BE2C (cell line): ENCODE measurements at regions not wholly inside any gene's neighbourhood (a gene's known extent, or its start where the extent isn't known, plus 50 kb on each side); places are given as distances from the start of the nearest gene placed in this dataset.

ENCODE experiments used
- DNase-seq: peaks from one replicate; pipeline ENCODE4 v3.0.0-alpha.2; 2020
- H3K27me3 ChIP-seq: fragments of 250-450 bp; sonication (Bioruptor Pico); 2 replicates; pipeline ENCODE4 v1.5.1; 2020; ENCODE audit warnings: mild to moderate bottlenecking
- H3K36me3 ChIP-seq: fragments of 250-450 bp; sonication (Bioruptor Pico); 2 replicates; pipeline ENCODE4 v1.5.1; 2020; ENCODE audit warnings: mild to moderate bottlenecking
- H3K4me1 ChIP-seq: fragments of 250-450 bp; sonication (Bioruptor Pico); 2 replicates; pipeline ENCODE4 v1.5.1; 2020
- H3K4me3 ChIP-seq: 2 replicates; pipeline ENCODE4 v1.5.1; 2011; ENCODE audit warnings: low read depth, low read length
- H3K9me3 ChIP-seq: fragments of 250-450 bp; sonication (Bioruptor Pico); 2 replicates; pipeline ENCODE4 v1.5.1; 2020
- TF ChIP-seq, protein P1 (sequence below): IDR thresholded peaks from 2 replicates; pipeline ENCODE4 v1.5.1; 2012; ENCODE audit warnings: mild to moderate bottlenecking, low read depth, low read length

DNA sequence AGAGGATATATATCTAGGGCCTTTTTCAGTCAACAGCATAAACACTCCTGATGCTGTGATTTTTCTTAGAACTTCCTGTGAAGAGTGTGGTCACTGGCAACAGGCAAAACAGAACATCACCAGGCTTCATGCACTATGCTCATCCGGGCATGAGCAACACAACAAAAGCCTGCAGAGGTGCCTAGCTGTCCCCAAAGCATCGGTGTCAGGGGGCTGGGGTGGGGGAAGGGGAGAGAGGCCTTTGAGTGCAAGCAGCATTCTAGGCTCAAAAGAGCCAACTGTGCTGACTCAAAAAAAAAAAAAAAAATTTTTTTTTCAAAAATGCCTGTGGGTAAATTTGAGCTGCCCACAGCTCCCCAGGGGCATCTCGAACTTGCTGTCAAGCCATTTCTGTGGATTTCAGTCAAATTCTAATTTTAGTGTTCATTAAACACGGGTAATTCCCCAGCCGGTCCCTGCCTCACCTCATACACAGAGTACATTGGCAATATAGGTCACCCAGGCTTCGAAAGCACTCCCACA lies 194.6 kb upstream of the DYNLRB2 start:
- peaks cover 4% of the 10 kb centered on the region; the same call in 1 of the 2 replicates for H3K9me3 ChIP-seq
- DNase-seq, result no peak
- H3K36me3 ChIP-seq, result no peaks in the 10 kb centered on the region
- no peak overlapping the region for H3K4me3 ChIP-seq
- H3K4me1 ChIP-seq, result no peaks in the 10 kb centered on the region
- TF ChIP-seq, protein P1, sequence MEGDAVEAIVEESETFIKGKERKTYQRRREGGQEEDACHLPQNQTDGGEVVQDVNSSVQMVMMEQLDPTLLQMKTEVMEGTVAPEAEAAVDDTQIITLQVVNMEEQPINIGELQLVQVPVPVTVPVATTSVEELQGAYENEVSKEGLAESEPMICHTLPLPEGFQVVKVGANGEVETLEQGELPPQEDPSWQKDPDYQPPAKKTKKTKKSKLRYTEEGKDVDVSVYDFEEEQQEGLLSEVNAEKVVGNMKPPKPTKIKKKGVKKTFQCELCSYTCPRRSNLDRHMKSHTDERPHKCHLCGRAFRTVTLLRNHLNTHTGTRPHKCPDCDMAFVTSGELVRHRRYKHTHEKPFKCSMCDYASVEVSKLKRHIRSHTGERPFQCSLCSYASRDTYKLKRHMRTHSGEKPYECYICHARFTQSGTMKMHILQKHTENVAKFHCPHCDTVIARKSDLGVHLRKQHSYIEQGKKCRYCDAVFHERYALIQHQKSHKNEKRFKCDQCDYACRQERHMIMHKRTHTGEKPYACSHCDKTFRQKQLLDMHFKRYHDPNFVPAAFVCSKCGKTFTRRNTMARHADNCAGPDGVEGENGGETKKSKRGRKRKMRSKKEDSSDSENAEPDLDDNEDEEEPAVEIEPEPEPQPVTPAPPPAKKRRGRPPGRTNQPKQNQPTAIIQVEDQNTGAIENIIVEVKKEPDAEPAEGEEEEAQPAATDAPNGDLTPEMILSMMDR, result no peak
- no peaks in the 10 kb centered on the region for H3K27me3 ChIP-seq

DNA sequence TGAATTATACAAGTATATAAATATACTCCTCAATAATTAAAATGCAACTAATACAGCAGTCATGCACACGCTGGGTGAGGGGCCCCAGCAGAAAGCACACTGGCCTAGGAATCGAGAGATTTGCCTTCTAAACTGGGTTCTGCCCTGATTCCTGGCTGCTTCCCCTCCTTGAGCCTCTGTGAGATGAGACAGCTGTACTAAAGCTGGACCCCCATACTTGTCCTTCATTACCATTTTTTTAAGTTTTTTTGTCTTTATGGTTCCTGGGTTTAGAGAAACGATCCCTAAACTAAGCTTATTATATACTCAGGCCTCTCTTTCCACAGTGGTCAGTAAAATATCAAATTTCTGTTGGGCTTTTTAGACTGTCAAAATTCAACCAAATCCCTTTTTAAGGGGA lies 195.1 kb upstream of the DYNLRB2 start:
- TF ChIP-seq, protein P1, result no peak
- Histone ChIP-seq H3K27me3 (no peaks in the 10 kb centered on the region), H3K4me1 (no peaks in the 10 kb centered on the region), H3K9me3 (peaks cover 4% of the 10 kb centered on the region; the same call in 1 of the 2 replicates), H3K4me3 (no peak overlapping the region), H3K36me3 (no peaks in the 10 kb centered on the region)
- DNase-seq, result no peak

DNA sequence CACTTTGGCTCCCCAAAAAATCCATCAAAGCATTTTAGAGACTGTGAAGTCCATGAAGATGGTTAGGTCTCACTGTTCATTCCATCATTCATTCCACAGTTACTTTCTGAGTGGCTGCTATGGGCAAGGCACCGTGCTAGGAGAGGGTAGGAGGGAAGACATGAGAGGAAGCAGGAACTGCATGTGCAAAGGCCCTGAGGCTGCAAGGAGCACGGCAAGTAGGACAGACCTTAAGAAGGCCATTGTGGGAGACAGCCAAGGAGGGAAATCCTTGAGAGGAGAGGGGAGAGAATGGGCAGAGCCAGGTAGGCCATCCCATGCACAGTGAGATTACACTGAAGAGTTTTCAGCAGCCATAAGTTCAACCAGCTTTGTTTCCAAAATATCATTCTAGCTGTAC lies 196.2 kb upstream of the DYNLRB2 start:
- DNase-seq, result no peak
- no peaks in the 10 kb centered on the region for H3K4me1 ChIP-seq
- H3K4me3 ChIP-seq, result no peak overlapping the region
- TF ChIP-seq, protein P1, result no peak
- H3K9me3 ChIP-seq, result peaks cover 4% of the 10 kb centered on the region; the same call in 1 of the 2 replicates
- no peaks in the 10 kb centered on the region for H3K36me3 ChIP-seq
- no peaks in the 10 kb centered on the region for H3K27me3 ChIP-seq

DNA sequence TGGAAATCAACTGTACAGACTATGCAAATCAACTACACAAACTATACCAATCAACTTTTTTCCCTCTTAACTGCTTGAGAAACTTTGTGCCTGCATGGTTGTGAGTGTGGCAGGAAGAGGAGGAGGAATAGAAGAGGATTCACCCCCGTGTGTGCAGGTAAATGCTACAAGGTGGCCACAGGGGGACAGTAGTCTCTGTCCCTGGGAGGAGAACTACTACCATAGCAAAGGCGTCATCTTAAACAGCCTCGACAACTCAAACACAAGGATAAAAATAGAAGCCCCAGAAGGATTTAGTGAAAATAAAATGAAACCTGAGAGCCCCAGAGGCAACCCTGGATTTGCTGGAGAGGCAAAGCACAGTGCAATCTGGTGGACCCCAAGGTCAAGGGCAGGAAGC lies 199.5 kb upstream of the DYNLRB2 start:
- Histone ChIP-seq H3K27me3 (no peaks in the 10 kb centered on the region), H3K9me3 (0 out of 2 replicates have a peak, but pooled peaks cover 6% of the 10 kb centered on the region), H3K4me3 (no peak overlapping the region), H3K36me3 (no peaks in the 10 kb centered on the region), H3K4me1 (no peaks in the 10 kb centered on the region)
- TF ChIP-seq, protein P1, result no peak
- no peak for DNase-seq

DNA sequence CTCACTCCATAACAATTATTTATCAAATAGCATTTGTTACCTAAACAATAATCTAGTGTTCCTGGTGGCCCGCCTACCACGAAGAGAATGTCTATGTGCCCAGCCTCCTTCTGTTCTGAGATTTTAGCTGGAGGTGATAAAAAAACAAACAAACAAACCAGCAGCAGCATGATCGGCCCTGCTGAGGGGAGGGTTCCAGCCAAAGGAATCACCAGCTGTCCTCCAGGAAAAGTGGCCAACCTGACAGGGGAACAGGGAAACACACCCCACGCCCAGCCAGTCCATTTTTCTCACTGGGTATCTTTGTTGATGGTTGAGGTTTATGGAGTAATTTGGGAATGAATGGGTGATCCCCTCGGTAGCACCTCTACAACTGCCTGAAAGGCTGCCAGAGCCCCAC lies 203.0 kb upstream of the DYNLRB2 start:
- H3K4me1 ChIP-seq, result no peaks in the 10 kb centered on the region
- no peak overlapping the region for H3K4me3 ChIP-seq
- no peaks in the 10 kb centered on the region for H3K36me3 ChIP-seq
- no peak for DNase-seq
- no peaks in the 10 kb centered on the region for H3K27me3 ChIP-seq
- TF ChIP-seq, protein P1, result no peak
- H3K9me3 ChIP-seq, result 0 out of 2 replicates have a peak, but pooled peaks cover 6% of the 10 kb centered on the region

DNA sequence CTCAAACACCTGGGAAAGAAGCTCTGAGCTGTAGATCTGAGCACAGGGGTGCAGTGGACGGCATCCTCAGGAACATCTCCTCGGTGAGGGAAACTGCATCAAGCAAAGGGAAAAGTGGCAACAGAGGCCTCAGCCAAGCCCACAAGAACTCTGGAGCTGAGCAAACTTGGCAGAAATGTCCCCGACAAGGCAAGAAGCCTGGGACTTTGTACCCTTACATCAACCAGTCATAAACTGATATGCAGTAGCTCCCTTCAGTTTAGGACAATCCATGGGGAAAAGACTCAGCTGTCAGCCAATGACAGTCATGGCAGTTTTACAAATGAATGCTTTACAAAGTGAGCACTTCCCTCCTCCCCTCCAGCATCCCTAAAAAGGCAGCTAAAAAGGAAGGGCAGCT lies 210.0 kb upstream of the DYNLRB2 start:
- Histone ChIP-seq H3K4me1 (no peaks in the 10 kb centered on the region), H3K9me3 (peaks cover 3% of the 10 kb centered on the region; the same call in 1 of the 2 replicates), H3K36me3 (no peaks in the 10 kb centered on the region), H3K27me3 (no peaks in the 10 kb centered on the region), H3K4me3 (no peak overlapping the region)
- DNase-seq, result no peak
- TF ChIP-seq, protein P1, result no peak
